ENCODE measurements at regions not wholly inside any gene's neighbourhood (a gene's known extent, or its start where the extent isn't known, plus 50 kb on each side); places are given as distances from the start of the nearest gene placed in this dataset.

DNA sequence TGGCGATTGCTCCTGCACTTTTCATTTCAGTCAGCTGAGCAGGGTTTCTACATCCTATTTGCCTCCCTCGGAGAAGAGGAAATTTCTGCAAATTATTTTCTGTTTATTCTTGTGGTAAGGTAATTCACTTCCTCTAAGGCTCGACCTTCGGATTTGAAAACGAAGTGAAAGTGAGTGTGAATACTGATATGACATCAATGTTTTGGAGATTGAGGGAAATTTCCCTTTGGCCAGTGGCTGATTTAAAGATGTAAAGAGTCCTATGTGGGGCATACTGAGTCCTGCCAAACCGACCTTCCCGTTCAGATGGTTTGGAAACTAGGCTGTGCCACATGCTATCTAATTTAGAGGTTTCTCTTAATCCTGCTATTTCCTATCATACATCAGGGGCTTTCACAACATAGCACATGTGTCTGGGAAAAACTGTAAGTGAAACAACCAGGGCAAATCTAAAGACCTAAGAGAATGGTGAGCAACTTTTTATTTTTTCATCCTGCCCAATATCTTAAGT is 112.3 kb downstream of the POSTN start:
- Histone ChIP-seq H3K36me3 (ENCODE audit: insufficient read depth, low read length) (no peaks in the 10 kb centered on the region), H3K4me1 (ENCODE audit: insufficient read depth, low read length) (no peaks in the 10 kb centered on the region), H3K27ac (ENCODE audit: low read depth in 1 of 2, low read length in 2 of 2) (no peak overlapping the region), H3K4me3 (ENCODE audit: low read length) (no peak overlapping the region), H3K9me3 (ENCODE audit: control insufficient read depth in 1 of 2, insufficient read depth in 1 of 2, low read length in 2 of 2) (no peaks in the 10 kb centered on the region), H3K27me3 (ENCODE audit: control insufficient read depth in 1 of 2, insufficient read depth in 2 of 2, low read length in 2 of 2) (no peaks in the 10 kb centered on the region)
- no peak for ATAC-seq (ENCODE audit: poor library complexity)
- Mint-ChIP-seq H3K27me3 (no peaks in the 10 kb centered on the region), H3K4me1 (ENCODE audit: low read depth) (no peaks in the 10 kb centered on the region), H3K9me3 (no peaks in the 10 kb centered on the region), H3K27ac (no peak overlapping the region), H3K36me3 (ENCODE audit: low read depth) (no peaks in the 10 kb centered on the region), H3K4me3 (no peak overlapping the region)
- intact Hi-C loops (cut with DNase I, micrococcal nuclease), result no loop called here
- ChIA-PET POLR2A (no interaction called here), CTCF (no interaction called here)
- TF ChIP-seq, protein P1, sequence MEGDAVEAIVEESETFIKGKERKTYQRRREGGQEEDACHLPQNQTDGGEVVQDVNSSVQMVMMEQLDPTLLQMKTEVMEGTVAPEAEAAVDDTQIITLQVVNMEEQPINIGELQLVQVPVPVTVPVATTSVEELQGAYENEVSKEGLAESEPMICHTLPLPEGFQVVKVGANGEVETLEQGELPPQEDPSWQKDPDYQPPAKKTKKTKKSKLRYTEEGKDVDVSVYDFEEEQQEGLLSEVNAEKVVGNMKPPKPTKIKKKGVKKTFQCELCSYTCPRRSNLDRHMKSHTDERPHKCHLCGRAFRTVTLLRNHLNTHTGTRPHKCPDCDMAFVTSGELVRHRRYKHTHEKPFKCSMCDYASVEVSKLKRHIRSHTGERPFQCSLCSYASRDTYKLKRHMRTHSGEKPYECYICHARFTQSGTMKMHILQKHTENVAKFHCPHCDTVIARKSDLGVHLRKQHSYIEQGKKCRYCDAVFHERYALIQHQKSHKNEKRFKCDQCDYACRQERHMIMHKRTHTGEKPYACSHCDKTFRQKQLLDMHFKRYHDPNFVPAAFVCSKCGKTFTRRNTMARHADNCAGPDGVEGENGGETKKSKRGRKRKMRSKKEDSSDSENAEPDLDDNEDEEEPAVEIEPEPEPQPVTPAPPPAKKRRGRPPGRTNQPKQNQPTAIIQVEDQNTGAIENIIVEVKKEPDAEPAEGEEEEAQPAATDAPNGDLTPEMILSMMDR (IDR thresholded peaks at IDR 0.05), result no peak
- no peak for DNase-seq

DNA sequence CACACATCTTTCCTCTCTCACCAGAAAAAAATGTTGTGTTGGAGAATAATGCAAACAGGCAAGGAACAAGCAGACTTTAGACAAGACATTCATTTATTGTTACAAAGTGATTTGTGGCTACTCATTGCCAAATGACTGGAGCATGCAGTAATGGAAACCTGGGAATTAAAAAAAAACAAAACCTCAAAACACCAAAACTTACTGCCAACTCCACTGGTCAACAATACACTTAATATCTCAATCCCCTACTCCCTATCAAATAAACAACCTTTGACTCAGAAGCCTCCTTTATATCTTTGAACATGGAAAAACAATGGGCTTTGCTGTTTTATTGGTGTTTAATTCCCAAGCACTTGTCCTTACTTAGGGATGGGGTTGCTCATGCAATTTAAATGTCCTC is 112.8 kb downstream of the POSTN start:
- Mint-ChIP-seq H3K9me3 (no peaks in the 10 kb centered on the region), H3K27me3 (no peaks in the 10 kb centered on the region), H3K36me3 (ENCODE audit: low read depth) (no peaks in the 10 kb centered on the region), H3K4me3 (no peak overlapping the region), H3K4me1 (ENCODE audit: low read depth) (no peaks in the 10 kb centered on the region), H3K27ac (no peak overlapping the region)
- no peak overlapping the region for H3K4me3 ChIP-seq (ENCODE audit: low read length)
- no peaks in the 10 kb centered on the region for H3K36me3 ChIP-seq (ENCODE audit: insufficient read depth, low read length)
- H3K4me1 ChIP-seq (ENCODE audit: insufficient read depth, low read length), result no peaks in the 10 kb centered on the region
- H3K9me3 ChIP-seq (ENCODE audit: control insufficient read depth in 1 of 2, insufficient read depth in 1 of 2, low read length in 2 of 2), result no peaks in the 10 kb centered on the region
- TF ChIP-seq, protein P1 (IDR thresholded peaks at IDR 0.05), result no peak
- ChIA-PET POLR2A (no interaction called here), CTCF (no interaction called here)
- ATAC-seq (ENCODE audit: poor library complexity) (no peak), DNase-seq (no peak)
- H3K27ac ChIP-seq (ENCODE audit: low read depth in 1 of 2, low read length in 2 of 2), result no peak overlapping the region
- intact Hi-C loops (cut with DNase I, micrococcal nuclease), result no loop called here
- H3K27me3 ChIP-seq (ENCODE audit: control insufficient read depth in 1 of 2, insufficient read depth in 2 of 2, low read length in 2 of 2), result no peaks in the 10 kb centered on the region

DNA sequence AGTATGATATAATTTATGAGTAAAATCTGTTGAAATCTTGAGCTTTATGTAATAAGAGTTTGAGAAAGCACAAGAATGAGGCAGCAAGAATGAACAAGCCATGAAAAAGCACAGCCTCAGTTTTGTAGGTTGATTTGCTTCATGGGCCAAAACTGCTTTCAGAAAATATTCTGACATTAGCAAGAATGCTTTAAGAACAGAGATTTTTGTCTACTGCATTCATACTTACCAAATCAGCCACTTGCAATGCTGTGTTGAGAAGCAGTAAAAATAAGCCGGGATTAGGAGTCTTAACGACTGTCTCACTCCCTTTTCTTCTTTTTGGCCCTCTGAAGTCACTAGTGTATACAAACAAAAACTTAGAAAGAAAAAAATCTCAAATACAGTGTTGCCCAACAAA is 114.5 kb downstream of the POSTN start:
- H3K4me1 Mint-ChIP-seq (ENCODE audit: low read depth), result no peaks in the 10 kb centered on the region
- Histone ChIP-seq H3K36me3 (ENCODE audit: insufficient read depth, low read length) (no peaks in the 10 kb centered on the region), H3K9me3 (ENCODE audit: control insufficient read depth in 1 of 2, insufficient read depth in 1 of 2, low read length in 2 of 2) (no peaks in the 10 kb centered on the region), H3K4me3 (ENCODE audit: low read length) (no peak overlapping the region), H3K27ac (ENCODE audit: low read depth in 1 of 2, low read length in 2 of 2) (no peak overlapping the region), H3K4me1 (ENCODE audit: insufficient read depth, low read length) (no peaks in the 10 kb centered on the region), H3K27me3 (ENCODE audit: control insufficient read depth in 1 of 2, insufficient read depth in 2 of 2, low read length in 2 of 2) (no peaks in the 10 kb centered on the region)
- ChIA-PET POLR2A (no interaction called here), CTCF (no interaction called here)
- H3K36me3 Mint-ChIP-seq (ENCODE audit: low read depth), result no peaks in the 10 kb centered on the region
- intact Hi-C loops (cut with DNase I, micrococcal nuclease), result no loop called here
- H3K4me3 Mint-ChIP-seq, result no peak overlapping the region
- no peaks in the 10 kb centered on the region for H3K9me3 Mint-ChIP-seq
- TF ChIP-seq, protein P1 (IDR thresholded peaks at IDR 0.05), result no peak
- DNase-seq (no peak), ATAC-seq (ENCODE audit: poor library complexity) (no peak)
- H3K27me3 Mint-ChIP-seq, result no peaks in the 10 kb centered on the region
- H3K27ac Mint-ChIP-seq, result no peak overlapping the region
